Left renal cortex interstitium (tissue), 4 donors: ENCODE measurements at regions not wholly inside any gene's neighbourhood (a gene's known extent, or its start where the extent isn't known, plus 50 kb on each side); places are given as distances from the start of the nearest gene placed in this dataset.

Experiments used
- DNase-seq, 4 donors: peaks; one replicate each; pipeline ENCODE4 v3.0.0-alpha.2; 2013; ENCODE audit warnings: low read depth in 4 of 4, low spot score in 2 of 4, missing footprints in 1 of 4

DNA sequence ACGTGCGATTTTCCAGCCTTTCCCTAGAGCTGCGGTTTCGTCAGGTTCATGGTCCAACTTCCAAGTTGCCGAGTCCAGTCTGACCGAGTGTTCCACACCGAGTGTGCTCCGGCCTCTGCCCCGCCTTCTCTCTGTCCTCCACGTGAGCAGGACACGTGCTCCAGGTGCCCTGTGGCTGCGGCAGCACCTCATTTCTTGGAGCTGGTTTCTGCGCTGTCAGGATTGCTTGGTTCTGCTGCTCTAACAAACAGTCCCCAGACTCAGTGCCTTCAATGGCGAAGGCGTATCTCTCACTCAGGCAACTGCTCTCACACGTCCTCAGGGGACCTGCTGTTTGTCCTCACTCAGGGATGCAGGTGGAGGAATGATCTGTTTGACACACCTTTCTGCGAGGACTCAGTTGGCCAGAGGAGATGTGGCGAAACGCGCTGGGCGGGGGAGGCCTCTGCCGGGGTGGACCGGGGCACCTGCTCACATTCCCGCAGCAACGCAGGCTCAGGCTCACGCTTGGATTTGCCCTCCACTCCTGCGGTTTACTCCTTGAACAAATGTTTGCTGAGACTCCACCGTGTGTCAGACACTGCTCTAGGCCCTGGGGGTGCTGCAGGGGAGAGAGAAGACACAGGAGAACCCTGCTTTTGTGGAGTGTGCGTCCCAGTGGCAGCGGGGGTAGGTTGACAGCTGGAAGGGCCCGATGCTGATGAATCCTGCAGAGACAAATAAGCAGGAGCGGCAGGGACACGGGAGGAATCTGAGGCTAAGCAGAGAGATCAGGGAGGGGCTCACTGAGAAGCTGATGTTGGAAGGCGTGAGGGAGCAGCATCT lies 63.4 kb upstream of the FBRSL1 start:
- no peak for DNase-seq

DNA sequence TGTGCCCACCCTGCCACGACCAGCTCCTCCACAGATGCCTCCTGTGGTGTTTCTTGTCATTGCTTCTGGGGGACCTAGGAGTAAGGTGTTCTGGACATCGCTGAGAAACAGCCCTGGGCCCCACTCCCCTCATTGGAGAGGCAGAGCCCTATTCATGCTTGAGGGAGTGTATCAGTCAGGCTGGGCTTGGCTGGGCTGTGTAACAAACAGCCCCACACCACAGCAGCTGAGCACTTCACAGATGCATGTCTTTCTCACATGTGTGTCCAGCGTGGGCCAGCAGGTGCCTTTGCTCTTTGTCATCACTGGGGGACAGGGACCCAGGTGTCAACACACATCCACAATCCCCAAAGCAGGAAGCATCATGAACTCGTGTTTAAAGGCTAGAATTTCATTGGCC lies 65.1 kb upstream of the FBRSL1 start:
- DNase-seq: no peak

DNA sequence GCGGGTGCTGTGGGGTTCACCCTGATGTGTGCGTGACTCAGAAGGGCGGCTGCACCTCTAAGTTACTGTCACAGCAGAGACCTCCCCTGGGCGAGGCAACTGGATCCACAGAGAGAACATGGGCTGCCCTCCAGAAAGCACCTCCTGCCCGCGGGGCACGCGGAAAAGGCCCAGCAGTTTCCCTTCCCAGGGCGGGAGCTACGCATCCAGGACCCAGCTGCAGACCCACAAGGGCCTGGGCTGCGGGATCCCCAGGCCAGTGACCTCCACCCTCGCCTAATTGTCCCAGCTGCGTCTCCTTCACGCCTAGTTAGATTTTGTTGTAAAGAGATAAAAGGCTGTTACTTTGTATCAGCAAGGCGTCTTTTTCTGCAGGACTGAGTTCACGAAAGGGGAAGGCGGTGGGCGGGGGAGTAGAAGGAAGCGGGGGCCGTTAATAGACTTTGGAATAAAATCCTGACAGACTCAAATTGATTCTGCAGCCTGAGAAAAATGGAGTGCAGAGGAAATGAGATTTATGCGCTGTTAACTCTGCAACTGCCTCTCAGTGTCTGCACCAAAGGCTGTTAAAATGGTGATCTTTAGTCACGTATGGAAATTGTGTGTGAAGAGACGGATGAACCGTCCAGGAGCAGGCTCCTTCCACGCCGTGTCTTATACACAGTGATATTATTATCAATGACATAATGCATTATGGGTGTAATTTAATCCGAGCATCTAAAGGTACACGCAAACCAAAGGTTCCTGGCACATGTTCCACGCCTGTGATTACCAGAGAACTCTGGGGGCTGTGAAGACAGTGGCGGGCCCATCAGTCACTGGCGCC lies 65.9 kb upstream of the FBRSL1 start:
- peak in 1 of 4 donors; percentile 76 for DNase-seq

DNA sequence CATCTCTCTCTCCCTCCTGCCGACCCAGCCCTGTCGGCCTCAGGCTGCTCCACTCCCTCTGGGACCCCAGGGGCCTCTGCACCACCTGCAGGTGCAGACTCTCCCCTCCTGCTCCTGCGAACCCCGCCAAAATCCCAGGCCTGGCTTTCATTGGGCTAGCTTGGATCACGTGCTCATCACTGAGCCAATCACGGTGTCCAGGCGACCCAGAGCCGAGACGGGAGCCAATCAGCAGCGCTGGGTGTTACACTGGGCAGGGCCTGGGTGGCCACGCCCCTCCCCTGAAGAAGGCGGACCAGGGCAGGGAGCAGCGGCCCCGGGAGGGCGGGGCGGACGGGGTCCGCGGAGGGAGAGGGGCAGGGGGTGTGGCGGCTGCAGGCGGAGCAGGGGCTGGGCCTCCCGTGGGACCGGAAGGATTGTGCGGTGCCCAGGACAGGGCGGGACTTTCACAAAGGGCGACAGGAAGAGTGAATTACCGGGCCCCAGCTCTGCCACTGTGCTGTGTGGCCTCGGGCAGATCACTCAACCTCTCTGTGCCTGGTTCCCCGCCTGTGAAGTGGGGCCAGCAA lies 66.6 kb upstream of the FBRSL1 start:
- no peak for DNase-seq

DNA sequence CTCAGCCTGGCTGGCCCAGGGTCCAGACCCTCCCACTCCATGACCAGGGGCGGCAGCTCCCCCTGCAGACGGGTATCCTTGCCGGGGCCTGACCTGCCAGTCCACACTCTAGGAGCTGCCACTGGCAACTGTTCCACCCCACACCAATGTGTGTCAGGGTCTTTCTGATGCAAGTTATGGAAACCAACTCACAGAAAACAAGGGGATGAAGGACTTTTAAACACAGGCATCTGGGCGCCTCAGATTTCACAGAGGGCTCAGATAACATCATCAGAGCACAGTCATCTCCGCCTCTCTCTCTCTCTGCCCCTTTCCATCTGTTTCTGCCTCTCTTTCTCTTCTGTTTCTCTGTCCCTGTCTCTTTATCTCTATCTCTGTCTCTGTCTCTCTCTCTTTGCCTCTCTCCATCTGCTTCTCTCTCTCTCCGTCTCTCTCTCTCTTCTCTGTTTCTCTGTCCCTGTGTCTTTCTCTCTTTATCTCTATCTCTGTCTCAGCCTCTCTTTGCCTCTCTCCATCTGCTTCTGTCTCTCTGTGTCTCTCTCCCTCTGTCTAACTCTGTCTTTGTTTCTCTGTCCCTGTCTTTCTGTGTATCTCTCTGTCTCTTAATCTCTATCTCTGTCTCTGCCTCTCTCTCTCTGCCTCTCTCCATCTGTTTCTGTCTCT lies 67.4 kb upstream of the FBRSL1 start:
- DNase-seq: no peak

DNA sequence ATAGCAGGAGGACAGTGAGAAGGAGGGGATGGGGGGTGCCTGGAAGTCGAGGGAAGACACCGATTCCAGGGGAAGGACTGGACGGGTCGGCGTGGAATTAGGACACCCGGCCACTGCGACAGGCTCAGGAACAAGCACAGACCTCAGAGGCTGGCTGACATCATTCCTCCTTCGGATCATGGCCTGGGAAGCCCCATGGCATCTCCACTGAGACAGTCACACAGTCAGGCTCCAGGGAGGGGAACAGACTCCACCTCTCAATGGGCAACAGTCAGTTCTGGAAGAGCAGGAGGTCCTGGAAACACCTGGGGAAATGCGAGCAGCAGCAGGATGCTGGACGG lies 67.9 kb upstream of the FBRSL1 start:
- DNase-seq: no peak

DNA sequence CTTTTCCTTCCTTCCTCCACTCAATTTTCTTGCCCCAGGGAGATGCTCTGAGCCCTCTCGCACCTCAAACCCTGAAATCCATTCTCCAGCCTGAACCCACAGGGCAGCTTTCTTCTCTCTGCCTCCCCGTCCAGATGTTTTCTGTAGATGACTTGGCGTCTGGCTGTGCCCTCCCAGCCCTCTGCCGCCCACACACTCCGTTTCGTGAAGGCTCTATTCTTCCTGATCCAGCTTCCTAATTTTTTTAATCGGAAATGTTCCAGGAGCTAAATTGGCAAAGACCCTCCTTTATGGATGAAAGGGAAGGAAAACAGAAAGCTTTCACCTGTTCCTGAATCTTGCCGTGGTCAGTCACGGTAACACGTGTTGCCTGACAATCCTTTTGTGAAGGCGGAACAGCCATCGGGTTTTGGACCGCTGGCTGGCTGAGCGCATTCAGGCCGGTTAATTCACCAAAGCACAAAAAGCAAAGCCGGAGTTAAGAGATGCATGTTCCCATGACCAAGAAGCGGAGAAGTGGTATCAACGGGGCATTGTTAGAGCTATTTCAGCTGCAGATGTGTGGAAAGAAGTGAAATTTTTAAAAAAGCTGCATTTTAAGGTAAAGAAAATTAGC lies 70.2 kb upstream of the FBRSL1 start:
- no peak for DNase-seq

DNA sequence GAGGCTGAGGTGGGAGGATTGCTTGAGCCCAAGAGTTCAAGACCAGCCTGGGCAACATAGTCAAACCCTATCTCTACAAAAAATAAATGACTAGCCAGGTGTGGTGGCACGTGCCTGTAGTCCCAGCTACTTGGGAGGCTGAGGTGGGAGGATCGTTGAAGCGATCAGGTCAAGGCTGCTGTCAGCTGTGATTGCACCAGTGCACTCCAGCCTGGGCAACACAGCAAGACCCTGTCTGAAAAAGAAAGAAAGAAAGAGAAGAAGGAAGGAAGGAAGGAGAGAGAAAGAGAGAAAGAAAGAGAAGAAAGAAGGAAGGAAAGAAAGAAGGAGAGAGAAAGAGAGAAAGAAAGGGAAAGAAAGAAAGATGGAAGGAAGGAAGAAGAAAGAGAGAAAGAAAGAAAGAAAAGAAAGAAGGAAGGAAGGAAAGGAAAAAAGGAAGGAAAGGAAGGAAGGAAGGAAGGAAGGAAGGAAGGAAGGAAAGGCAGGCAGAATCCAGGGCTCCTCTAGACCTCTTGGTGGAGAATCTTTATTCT lies 71.5 kb upstream of the FBRSL1 start:
- DNase-seq: no peak

DNA sequence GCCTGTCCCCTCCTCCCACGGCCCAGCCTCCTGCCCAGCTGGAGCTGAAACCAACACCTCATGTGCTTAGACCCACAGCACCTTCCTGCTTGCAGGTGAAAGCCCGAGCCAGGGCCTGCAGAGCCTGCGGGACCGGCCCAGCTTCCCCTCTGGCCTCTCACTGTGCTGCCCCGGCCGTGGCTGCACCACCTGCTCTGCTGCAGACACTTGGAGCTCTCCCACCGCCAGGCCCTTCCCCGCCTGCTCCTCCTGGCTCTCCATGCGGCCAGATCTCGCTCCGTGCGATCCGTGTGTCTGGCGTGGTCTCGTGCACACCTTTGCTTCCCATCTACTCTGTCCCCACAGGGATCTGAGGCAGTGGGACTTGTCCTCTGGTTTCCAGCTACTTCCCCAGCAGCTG lies 72.2 kb upstream of the FBRSL1 start:
- DNase-seq: no peak

DNA sequence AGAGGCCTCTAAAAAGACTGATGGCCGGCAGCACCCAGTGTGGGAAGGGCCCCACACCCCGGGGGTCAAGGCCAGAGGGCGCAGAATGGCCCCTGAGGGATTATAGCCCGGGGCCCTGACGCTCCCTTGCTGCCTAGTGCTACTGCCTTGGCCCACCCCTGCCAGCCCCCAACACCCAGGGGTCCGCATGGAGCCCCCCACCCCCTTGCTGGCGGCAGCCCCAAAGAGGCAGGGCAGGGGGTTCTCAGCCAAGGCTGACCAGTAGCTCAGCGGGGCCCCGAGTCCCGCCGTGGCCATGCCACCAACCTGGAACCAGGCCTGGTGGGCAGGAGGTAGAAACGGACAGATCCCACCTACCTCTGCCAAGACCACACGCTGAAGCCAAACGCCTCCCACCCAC lies 73.1 kb upstream of the FBRSL1 start:
- no peak for DNase-seq

DNA sequence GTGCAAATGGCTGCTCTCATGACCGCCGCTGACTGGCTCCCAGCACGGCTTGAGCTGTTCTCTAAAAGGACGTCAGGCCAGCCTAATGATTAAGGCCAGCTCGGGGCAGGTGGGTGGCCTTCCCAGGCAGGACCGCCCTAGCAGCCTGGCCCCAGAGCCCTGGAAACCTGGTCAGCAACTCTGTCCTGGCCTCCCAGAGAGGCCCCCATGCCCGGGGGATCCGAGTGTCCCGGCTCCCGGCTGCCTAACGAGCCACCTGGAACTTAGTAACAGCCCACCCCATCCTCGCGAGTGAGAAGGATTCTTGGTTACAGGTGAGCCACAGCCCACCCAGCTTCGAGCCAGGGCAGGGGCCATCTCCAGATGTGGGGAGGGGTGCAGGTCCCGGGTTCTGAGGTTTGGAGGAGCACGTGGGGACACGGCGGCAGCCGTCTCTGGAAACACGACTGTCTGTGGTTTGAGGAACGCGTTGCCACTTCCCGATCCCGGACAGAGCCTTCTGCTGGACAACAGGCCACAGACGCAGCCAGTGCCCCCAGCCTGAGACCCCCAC lies 73.8 kb upstream of the FBRSL1 start:
- DNase-seq: no peak

DNA sequence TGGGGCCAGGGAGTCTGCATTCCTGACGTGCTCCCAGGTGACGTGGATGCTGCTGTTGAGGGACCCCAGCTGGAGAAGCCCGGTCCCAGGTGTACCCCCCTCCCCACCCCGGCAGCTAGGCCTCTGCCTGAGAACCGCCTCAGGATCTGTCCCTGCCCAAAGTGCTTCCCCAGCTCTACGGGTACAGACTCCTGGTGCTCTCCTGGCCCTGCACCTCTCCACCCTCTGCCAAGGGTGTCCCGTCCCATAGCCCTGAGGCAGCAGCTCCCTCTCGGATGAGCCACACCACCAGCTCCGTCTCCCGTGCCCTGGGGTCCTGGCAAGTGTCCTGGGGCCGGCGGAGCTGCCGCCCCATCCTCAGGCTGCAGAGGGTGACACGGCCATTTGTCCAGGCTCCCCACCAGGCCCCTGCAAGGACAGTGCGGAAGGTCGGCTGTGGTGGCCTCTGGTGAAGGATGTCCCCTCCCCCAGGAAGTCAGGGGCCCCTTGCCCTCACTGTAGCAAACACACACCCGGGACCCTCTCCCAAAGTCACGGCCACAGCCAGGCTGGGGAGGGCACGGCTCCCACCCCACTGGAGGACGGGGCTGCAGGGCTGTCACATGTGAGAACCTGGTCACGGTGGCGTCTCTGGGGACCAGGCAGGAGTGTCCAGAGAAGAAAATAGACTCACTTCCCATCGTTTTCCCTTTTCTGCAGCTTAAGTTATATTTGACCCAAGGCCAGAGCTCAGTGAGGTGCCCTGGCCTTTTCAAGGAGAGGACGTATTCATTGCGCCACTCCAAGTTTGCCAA lies 74.4 kb upstream of the FBRSL1 start:
- DNase-seq: no peak

DNA sequence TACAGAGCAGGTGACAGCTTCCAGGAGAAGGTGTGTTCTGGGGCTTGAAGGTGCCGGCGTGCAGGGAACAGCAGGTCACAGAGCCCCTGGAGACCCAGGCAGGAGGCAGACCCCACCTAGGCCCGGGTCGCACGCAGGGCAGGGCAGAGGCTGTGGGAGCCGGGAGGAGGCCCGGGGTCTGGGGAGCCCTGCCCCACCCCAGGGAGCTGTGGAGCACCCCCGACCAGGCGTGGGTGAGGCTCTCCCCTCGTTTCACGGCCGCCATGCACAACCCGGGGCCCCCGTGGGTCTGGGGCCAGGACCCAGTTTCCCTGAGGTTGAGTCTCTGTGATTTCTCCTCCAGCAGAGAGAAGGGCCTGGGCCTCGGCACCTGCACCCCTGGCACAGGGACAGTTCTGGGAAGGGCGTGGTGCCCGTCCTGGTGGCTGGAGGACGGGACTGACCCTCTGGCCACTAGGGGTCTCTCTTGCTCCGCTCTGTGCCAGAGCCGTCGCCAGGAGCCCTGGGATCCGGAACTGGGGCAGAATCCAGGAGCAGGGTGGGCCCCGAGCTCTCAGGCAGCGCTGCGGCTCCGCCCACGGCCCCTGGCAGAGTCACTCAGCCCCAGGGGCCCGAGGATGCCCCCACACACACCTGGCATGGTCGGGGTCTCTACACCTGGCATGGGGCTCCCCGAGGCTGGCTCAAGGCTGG lies 75.2 kb upstream of the FBRSL1 start:
- no peak for DNase-seq

DNA sequence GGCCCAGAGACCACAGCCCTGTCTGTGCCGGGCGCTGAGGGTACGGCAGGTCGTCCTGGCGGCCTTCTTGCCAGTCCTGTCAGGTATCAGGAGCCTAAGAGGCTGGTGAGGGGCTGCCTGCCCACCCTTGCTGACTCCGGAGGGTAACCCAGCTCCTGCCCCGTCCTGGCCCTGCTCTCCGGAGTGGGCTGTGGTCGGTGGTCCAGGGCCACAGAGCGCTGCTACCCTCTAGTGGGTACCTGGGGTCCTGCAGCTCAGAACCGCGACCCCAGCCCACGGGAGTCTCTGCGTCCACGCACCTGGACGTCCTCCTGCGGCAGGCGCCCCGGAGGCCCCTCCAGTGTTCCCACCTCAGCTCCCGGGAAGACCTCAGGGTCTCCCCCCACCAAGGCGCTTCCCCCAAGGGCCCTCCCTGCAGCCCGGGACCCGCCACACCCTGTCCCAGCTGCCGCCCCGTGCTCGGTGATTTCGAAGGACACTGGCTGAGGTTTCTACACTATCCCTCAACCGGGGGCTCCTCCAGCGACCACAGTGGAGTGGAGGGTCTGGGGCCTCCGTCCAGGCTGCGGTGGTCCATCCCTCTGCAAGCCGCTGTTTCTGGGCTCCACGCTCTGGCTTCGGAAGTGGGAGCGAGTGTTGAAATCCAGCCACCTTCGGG lies 75.9 kb upstream of the FBRSL1 start:
- DNase-seq: no peak

DNA sequence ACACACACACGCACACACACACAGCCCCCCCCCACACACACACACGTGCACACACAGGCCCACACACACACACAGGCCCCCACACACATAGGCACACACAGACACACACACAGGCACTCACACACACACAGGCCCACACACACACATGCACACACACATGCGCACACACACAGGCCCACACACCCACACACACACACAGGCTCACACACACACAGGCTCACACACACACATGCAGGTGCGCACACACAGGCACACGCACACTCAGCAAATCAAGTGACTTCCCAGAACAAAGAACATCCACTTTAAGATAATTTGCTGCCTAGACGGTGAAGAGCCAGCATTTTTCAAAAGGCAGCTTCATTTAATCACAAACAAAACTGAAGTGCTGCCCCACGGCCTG lies 78.5 kb upstream of the FBRSL1 start:
- no peak for DNase-seq

DNA sequence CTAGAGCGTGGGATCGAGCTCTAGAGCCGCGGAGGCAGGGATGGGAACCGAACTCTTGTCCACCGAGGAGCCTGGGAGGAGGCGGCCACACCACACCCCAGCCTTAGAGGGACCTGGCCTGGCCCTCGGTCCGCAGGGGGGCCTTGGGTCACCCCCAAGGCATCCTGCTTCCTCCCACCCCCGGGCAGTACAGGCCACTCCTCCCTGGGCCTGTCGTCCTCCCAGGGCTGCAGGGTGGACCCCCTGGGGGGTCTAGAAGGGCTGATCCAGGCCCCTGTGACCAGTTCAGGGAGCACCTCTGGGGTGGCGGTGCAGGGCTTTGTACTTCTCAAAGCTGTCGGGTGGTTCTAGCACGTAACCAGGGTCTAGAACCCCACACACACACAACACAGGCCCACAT lies 79.1 kb upstream of the FBRSL1 start:
- DNase-seq: no peak

DNA sequence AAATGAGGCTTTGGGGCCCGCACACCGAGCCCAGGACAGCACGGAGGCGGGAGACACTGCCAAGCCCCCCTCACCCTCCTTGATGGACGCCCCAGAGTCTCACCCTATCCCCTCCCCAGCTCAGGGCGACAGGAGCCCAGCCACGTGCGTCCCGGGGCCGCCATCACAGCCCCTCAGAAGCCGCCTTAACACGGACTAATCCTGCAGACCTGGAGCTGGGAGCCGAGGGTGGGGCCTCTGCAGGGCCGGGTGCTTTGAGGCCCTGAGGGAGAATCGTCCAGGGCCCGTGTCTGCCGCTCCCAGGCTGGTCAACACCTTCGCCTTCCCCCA lies 79.7 kb upstream of the FBRSL1 start:
- no peak for DNase-seq

DNA sequence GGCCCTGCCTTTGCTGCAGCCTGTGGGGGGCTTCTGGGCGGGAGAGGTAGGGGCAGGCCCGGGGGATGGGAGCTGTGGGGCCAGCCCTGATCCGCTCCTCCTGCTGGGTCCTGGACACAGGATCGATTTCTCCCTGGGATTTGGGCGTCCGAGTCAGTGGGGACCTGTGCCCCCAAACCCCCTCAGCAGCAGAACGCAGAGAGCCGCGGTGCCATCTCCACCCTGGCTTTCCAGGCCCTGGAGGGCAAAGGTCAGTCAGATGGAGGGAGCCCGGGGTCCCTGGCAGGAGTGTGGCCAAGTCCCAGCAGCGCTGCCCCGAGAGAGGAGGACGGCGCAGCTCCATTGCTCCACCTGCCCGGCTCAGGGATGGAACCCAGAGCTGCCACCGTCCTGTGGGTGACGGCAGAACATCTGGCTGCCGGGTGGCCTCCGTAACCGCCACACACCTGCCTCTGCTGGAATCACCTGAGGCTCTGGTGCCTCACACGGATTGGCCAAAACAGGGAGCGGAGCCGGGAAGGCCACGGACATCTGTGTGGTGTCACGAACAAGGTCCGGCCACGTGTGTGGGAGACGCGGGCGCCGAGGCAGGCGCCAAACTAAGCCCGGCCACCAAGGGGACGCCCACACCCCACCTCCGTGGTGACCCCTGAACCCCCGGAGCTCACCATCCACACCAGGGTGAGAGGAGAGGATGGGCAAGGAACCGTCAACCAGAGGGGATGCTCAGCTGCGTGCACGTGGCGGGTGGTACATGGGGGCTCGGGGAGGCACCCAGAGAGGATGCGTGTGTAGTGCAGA lies 80.3 kb upstream of the FBRSL1 start:
- DNase-seq: no peak
